Activated naive CD8-positive, alpha-beta T cell treated with anti-CD3 and anti-CD28 coated beads, Interleukin-2, amount 10 ng/mL, durations not matched to agents 7 days and 5 days (primary cell): ENCODE measurements at regions not wholly inside any gene's neighbourhood (a gene's known extent, or its start where the extent isn't known, plus 50 kb on each side); places are given as distances from the start of the nearest gene placed in this dataset.
A peak's percentile ranks its signal among the peaks of the same experiment; 100 is the strongest.

Experiments
- ATAC-seq: fragments of 150-1000 bp; cut with Tn5 transposase; one replicate; pipeline ENCODE4 v1.10.0; 2021; ENCODE audit warnings: low read depth, moderate library complexity
- POLR2A ChIA-PET: fragments of 350-600 bp; sonication (Branson Sonifier 250); formaldehyde crosslinking; loops from one replicate; lab custom pipeline; 2021; ENCODE audit warnings: antibody characterized with exemption; lab: Charles Lee
- DNase-seq: peaks from one replicate; pipeline ENCODE4 v3.0.0; 2021
- H3K27ac Mint-ChIP-seq: one replicate; pipeline ENCODE4 v1.8.0; 2022; ENCODE audit warnings: mild to moderate bottlenecking, mixed read lengths
- H3K27me3 Mint-ChIP-seq: one replicate; pipeline ENCODE4 v1.8.0; 2022; ENCODE audit warnings: mild to moderate bottlenecking, moderate library complexity, mixed read lengths
- H3K36me3 Mint-ChIP-seq: one replicate; pipeline ENCODE4 v1.8.0; 2021; ENCODE audit warnings: mild to moderate bottlenecking, mixed read lengths
- H3K4me1 Mint-ChIP-seq: one replicate; pipeline ENCODE4 v1.8.0; 2021; ENCODE audit warnings: mixed read lengths
- H3K4me3 Mint-ChIP-seq: one replicate; pipeline ENCODE4 v1.8.0; 2022; ENCODE audit warnings: mild to moderate bottlenecking, moderate library complexity, mixed read lengths
- H3K9me3 Mint-ChIP-seq: one replicate; pipeline ENCODE4 v1.8.0; 2021; ENCODE audit warnings: mixed read lengths

DNA sequence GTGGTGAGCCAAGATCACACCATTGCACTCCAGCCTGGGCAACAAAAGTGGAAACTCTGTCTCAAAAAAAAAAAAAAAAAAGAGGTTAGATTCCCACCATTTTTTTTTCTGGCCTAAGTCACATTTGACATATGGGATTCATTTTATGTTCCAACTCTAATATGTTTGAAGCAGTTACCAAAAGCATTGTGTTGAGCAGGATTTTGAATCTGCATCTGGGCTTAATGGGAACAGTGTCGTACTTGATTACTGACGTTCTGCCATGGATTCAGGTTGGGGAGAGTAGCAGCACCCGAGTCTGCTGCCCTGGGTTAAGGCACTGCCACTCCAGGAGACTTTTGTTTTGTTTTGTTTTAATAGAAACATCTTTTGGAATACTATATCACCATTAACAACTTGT, 348.7 kb upstream of the TBL1XR1 start:
- Mint-ChIP-seq H3K27me3 (no peaks in the 10 kb centered on the region), H3K4me3 (no peak overlapping the region), H3K36me3 (peaks cover 2% of the 10 kb centered on the region), H3K4me1 (peaks cover 12% of the 10 kb centered on the region), H3K9me3 (peaks cover 3% of the 10 kb centered on the region), H3K27ac (no peak overlapping the region)
- no peak for ATAC-seq
- no peak for DNase-seq
- POLR2A ChIA-PET: no interaction called here

DNA sequence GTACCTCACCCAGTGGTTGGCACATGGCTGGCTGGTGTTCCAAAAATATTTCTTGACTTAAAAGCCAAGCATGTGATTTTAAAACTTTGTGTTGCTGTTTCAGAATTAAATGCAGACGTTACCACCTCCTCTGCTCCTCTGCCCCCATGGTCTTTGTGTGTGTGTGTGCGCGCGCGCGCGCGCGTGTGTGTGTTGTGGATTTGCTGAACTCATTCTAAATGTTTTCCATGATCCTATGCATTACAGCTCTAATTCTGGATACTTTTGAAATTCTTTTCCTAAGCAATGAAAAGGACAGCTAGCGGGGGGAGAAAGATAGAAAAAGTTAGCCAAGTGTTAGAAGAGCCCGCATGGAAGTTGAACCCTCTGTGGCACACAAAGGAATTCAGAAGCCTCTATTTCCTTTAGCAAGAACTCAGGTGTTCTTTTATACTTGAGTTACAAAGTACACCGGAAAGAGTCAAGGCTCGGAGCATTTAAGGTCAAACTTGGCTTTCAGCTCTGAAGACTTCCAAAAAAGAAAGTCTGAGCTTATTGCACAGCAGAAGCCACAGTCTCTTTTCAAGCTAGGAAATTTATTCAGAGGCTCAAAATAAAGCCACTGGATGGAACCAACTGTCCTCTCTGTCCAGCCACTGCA, 350.5 kb upstream of the TBL1XR1 start:
- no peak for ATAC-seq
- Mint-ChIP-seq H3K9me3 (peaks cover 3% of the 10 kb centered on the region), H3K27me3 (no peaks in the 10 kb centered on the region), H3K4me1 (peaks cover 19% of the 10 kb centered on the region), H3K27ac (peak overlapping the region; percentile 37), H3K36me3 (peaks cover 3% of the 10 kb centered on the region), H3K4me3 (no peak overlapping the region)
- DNase-seq: no peak
- POLR2A ChIA-PET: interaction anchor here (0.8 kb wide), 1 partner anchor 77 kb away, joined by 3 read pairs; no protein-coding TSS in a partner anchor

DNA sequence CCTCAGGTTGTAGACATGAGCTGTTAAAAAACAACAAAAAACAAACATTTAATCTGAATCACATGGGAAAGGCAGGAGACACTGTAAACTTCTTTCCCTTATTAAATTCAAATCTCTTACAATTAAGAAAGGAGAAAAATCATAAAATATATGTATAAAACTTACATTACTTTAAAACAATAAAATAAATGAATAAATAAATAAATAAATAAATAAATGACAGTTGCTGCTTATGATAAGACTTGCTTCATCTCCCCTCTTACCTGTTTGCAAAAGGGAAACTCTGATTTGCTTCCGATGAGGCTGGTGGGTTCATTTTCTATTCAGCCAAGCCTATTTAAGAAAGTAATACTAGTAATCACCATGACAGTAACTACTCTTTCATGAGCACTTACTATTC, 353.4 kb upstream of the TBL1XR1 start:
- POLR2A ChIA-PET: interaction anchor here (1.5 kb wide), 1 partner anchor 12 kb away, joined by 6 read pairs; no protein-coding TSS in a partner anchor
- Mint-ChIP-seq H3K4me1 (peaks cover 26% of the 10 kb centered on the region), H3K27me3 (no peaks in the 10 kb centered on the region)

GRCh38 chr3:177551431-177551836, 354.2 kb upstream of the TBL1XR1 start:
- Mint-ChIP-seq H3K9me3 (no peaks in the 10 kb centered on the region), H3K36me3 (peaks cover 7% of the 10 kb centered on the region), H3K4me1 (peaks cover 27% of the 10 kb centered on the region), H3K27ac (peak overlapping the region; percentile 88), H3K27me3 (no peaks in the 10 kb centered on the region), H3K4me3 (peak overlapping the region; percentile 62)
- no peak for DNase-seq
- ATAC-seq: peak; percentile 83
- POLR2A ChIA-PET: interaction anchor here (1.1 to 1.5 kb wide), 2 partner anchors 13 to 192 kb away, joined by 4 to 6 read pairs; no protein-coding TSS in a partner anchor

More for the DNA sequence above, 353.4 kb upstream of the TBL1XR1 start:
- peak overlapping the region; percentile 62 for H3K4me3 Mint-ChIP-seq
- peak overlapping the region; percentile 88 for H3K27ac Mint-ChIP-seq
- peaks cover 3% of the 10 kb centered on the region for H3K36me3 Mint-ChIP-seq
- DNase-seq: no peak
- ATAC-seq: no peak
- H3K9me3 Mint-ChIP-seq: peaks cover 3% of the 10 kb centered on the region

DNA sequence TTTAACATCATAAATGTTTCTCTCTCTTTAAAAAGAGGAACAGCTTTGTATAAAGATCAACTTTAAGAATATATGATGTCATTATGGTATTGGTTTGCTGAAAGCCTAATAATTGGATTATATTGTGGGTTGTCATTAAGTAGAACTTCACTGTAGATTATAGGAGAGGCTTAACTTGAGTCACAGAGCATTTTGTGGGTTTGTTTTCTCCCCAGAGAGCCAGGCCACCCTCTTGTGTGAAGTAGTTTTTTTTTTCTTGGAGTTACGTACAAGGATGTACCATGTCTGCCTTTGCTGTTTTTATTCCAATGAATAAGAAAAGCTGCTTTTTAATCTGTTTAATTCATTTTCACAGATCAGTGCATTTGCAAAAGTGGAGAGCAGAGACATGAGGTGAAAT, 354.8 kb upstream of the TBL1XR1 start:
- H3K9me3 Mint-ChIP-seq: no peaks in the 10 kb centered on the region
- H3K27ac Mint-ChIP-seq: peak overlapping the region; percentile 8
- no peak overlapping the region for H3K4me3 Mint-ChIP-seq
- DNase-seq (no peak), ATAC-seq (no peak)
- POLR2A ChIA-PET: interaction anchor here (1.1 to 1.5 kb wide), 2 partner anchors 13 to 192 kb away, joined by 4 to 6 read pairs; no protein-coding TSS in a partner anchor
- H3K36me3 Mint-ChIP-seq: peaks cover 10% of the 10 kb centered on the region
- H3K27me3 Mint-ChIP-seq: no peaks in the 10 kb centered on the region
- peaks cover 27% of the 10 kb centered on the region for H3K4me1 Mint-ChIP-seq

DNA sequence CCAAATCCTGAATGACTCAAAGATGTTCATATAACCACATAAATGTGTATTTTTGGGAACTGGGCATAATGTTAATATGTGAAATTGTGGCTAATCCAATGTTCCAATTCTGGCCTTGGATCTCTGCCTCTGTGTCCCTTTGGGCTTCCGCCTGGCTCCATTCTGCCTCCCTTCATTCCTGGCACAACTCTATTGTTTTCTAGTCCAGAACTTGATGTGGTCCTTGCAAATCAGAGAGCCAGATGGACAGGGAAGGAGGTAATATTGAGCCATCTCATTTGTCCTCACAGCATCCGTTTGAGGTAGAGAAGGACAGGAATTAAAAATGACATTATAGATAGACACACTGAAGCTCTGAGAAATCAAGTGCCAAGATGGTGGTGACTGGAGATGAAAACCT, 355.7 kb upstream of the TBL1XR1 start:
- ATAC-seq: no peak
- Mint-ChIP-seq H3K4me1 (peaks cover 24% of the 10 kb centered on the region), H3K27ac (no peak overlapping the region), H3K36me3 (peaks cover 8% of the 10 kb centered on the region), H3K4me3 (no peak overlapping the region), H3K9me3 (no peaks in the 10 kb centered on the region), H3K27me3 (no peaks in the 10 kb centered on the region)
- POLR2A ChIA-PET: no interaction called here
- no peak for DNase-seq

- POLR2A ChIA-PET: no interaction called here
- DNase-seq: no peak
- H3K9me3 Mint-ChIP-seq: no peaks in the 10 kb centered on the region
- no peak overlapping the region for H3K27ac Mint-ChIP-seq
- H3K36me3 Mint-ChIP-seq: peaks cover 8% of the 10 kb centered on the region
- ATAC-seq: no peak
- no peaks in the 10 kb centered on the region for H3K27me3 Mint-ChIP-seq
- H3K4me3 Mint-ChIP-seq: no peak overlapping the region
- peaks cover 24% of the 10 kb centered on the region for H3K4me1 Mint-ChIP-seq
These were observed 356.3 kb upstream of the TBL1XR1 start for GRCh38 chr3:177553579-177553978.

GRCh38 chr3:177554895-177555759, 357.8 kb upstream of the TBL1XR1 start:
- no peaks in the 10 kb centered on the region for H3K27me3 Mint-ChIP-seq
- DNase-seq (no peak), ATAC-seq (no peak)
- peak overlapping the region; percentile 44 for H3K27ac Mint-ChIP-seq
- POLR2A ChIA-PET: no interaction called here
- H3K36me3 Mint-ChIP-seq: peaks cover 11% of the 10 kb centered on the region
- no peaks in the 10 kb centered on the region for H3K9me3 Mint-ChIP-seq
- H3K4me3 Mint-ChIP-seq: no peak overlapping the region
- peaks cover 23% of the 10 kb centered on the region for H3K4me1 Mint-ChIP-seq

DNA sequence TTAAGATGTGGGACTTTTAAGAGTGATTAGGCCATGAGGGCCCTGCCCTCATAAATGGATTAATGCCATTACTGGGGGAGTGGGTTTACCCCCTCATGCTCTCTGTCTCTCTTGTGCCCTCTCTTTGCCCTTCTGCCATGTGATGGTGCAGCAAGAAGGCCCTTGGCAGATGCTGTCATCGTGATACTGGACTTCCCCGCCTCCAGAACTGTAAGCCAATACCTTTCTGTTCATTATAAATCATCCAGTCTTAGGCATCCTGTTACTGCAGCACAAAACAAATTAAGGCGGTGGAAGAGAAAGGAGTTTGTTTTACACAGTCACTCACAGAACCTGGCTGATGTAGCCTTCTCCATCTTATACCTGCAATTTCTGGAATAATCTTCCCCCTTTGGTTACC, 360.3 kb upstream of the TBL1XR1 start:
- H3K27me3 Mint-ChIP-seq: no peaks in the 10 kb centered on the region
- H3K27ac Mint-ChIP-seq: peak overlapping the region; percentile 35
- peaks cover 9% of the 10 kb centered on the region for H3K36me3 Mint-ChIP-seq
- no peaks in the 10 kb centered on the region for H3K9me3 Mint-ChIP-seq
- no peak for ATAC-seq
- POLR2A ChIA-PET: no interaction called here
- no peak overlapping the region for H3K4me3 Mint-ChIP-seq
- H3K4me1 Mint-ChIP-seq: peaks cover 9% of the 10 kb centered on the region
- no peak for DNase-seq

GRCh38 chr3:177561365-177561764, 364.1 kb upstream of the TBL1XR1 start:
- ATAC-seq (no peak), DNase-seq (no peak)
- no peak overlapping the region for H3K4me3 Mint-ChIP-seq
- no peaks in the 10 kb centered on the region for H3K4me1 Mint-ChIP-seq
- peaks cover 7% of the 10 kb centered on the region for H3K36me3 Mint-ChIP-seq
- POLR2A ChIA-PET: no interaction called here
- H3K9me3 Mint-ChIP-seq: peaks cover under 1% of the 10 kb centered on the region
- no peaks in the 10 kb centered on the region for H3K27me3 Mint-ChIP-seq
- no peak overlapping the region for H3K27ac Mint-ChIP-seq

DNA sequence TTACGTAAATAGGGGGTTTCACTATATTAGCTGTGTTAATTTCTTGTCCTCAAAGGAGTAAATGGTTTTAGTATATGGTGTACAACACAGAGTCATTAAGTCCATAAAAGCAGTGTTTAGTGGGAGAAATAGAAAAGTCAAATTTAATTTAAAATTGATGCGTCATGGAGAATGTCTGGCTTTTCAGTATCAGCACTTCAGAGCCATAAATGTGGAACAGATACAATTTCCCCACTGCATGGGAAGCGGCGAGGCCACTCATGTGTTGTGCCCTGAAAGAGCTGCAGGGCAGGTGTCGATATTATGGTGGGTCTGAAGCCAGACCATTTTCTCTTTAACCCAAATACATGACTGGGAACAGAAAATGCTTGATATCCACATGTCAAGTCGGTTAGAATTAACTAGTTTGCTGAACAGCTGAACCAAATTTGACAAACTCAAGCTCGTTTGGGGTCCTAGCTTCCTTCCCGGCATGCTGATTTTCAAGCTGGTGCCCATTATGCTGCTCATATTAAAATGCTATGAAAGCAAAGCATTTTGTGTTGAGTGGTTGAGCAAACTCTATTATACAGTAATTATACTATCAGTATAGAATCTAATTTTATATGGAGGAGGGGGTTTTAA, 364.6 kb upstream of the TBL1XR1 start:
- DNase-seq: no peak
- ATAC-seq: no peak
- no peaks in the 10 kb centered on the region for H3K27me3 Mint-ChIP-seq
- peaks cover 3% of the 10 kb centered on the region for H3K9me3 Mint-ChIP-seq
- POLR2A ChIA-PET: no interaction called here
- peaks cover 4% of the 10 kb centered on the region for H3K36me3 Mint-ChIP-seq
- H3K4me3 Mint-ChIP-seq: no peak overlapping the region
- H3K4me1 Mint-ChIP-seq: no peaks in the 10 kb centered on the region
- H3K27ac Mint-ChIP-seq: no peak overlapping the region

DNA sequence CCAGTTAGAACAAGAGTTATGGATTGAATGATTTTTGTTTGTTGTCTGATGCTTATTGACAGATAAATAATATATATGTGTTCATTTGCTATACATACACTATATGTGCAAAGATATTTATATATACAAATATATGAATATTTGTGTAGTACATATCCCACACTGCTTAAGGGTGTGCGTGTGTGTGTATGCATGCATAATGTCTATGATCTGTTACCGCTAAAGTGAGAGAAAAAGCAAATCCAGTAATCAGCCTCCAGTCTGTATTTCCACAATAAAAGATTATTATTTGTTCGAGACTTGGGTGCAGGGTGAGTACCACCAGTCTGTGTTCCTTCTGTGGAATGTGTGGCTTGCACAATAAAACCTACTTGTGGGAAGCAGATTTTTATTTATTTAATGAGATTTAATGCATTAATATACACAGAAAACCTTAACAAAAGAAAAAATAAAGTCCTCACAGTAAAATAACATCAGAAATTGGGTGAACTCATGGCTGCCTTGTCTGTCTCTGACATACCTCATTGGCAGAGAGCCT, 366.0 kb upstream of the TBL1XR1 start:
- Mint-ChIP-seq H3K4me3 (no peak overlapping the region), H3K4me1 (no peaks in the 10 kb centered on the region), H3K27ac (no peak overlapping the region), H3K9me3 (peaks cover 3% of the 10 kb centered on the region), H3K27me3 (no peaks in the 10 kb centered on the region), H3K36me3 (peaks cover 4% of the 10 kb centered on the region)
- POLR2A ChIA-PET: no interaction called here
- ATAC-seq (no peak), DNase-seq (no peak)

DNA sequence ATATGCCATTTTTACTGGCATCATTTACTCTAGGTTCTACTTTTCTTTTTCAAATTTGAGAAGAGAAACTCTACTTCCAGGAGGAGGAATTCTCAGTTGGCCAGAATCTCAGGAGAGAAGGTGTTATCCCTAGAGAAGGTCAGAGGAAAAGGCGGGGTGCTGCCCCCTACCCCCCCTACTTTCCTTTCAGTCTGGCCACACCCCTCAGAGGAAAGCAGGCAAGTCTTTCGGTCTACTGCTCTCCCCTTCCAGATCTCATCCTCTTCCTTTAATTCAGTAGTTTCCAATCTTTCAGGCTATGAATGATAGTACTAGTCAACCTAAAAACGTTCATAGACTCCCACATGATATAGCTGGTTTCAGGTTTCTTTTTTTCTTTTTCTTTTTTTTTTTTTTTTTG, 366.5 kb upstream of the TBL1XR1 start:
- Mint-ChIP-seq H3K27me3 (no peaks in the 10 kb centered on the region), H3K27ac (no peak overlapping the region), H3K9me3 (peaks cover 3% of the 10 kb centered on the region), H3K4me3 (no peak overlapping the region), H3K4me1 (no peaks in the 10 kb centered on the region), H3K36me3 (peaks cover 4% of the 10 kb centered on the region)
- DNase-seq (no peak), ATAC-seq (no peak)
- POLR2A ChIA-PET: no interaction called here
